Chondrocyte (in vitro differentiated cells): ENCODE measurements at regions not wholly inside any gene's neighbourhood (a gene's known extent, or its start where the extent isn't known, plus 50 kb on each side); places are given as distances from the start of the nearest gene placed in this dataset.

ENCODE experiments used
- DNase-seq: peaks from one replicate; pipeline ENCODE4 v3.0.0; 2021; ENCODE audit warnings: mixed read lengths, low spot score
- H3K27ac Mint-ChIP-seq: one replicate; pipeline ENCODE4 v1.8.0; 2021; ENCODE audit warnings: mild to moderate bottlenecking, moderate library complexity, mixed read lengths; ENCODE audit not compliant: unreplicated experiment
- H3K27me3 Mint-ChIP-seq: 2 replicates; pipeline ENCODE4 v1.8.0; 2021; ENCODE audit warnings: low read depth, mixed read lengths
- H3K36me3 Mint-ChIP-seq: 2 replicates; pipeline ENCODE4 v1.8.0; 2021; ENCODE audit warnings: low read depth, mixed read lengths
- H3K4me1 Mint-ChIP-seq: 2 replicates; pipeline ENCODE4 v1.8.0; 2021; ENCODE audit warnings: low read depth, mild to moderate bottlenecking, mixed read lengths
- H3K4me3 Mint-ChIP-seq: one replicate; pipeline ENCODE4 v1.8.0; 2021; ENCODE audit warnings: mild to moderate bottlenecking, moderate library complexity, mixed read lengths; ENCODE audit not compliant: unreplicated experiment
- H3K9me3 Mint-ChIP-seq: 2 replicates; pipeline ENCODE4 v1.8.0; 2021; ENCODE audit warnings: low read depth, mixed read lengths
- TF ChIP-seq, protein P1 (sequence below): fragments of 200-600 bp; sonication (generic); IDR thresholded peaks from 2 replicates; pipeline ENCODE4 v1.5.0; 2021; ENCODE audit warnings: antibody characterized with exemption, mild to moderate bottlenecking, moderate library complexity

DNA sequence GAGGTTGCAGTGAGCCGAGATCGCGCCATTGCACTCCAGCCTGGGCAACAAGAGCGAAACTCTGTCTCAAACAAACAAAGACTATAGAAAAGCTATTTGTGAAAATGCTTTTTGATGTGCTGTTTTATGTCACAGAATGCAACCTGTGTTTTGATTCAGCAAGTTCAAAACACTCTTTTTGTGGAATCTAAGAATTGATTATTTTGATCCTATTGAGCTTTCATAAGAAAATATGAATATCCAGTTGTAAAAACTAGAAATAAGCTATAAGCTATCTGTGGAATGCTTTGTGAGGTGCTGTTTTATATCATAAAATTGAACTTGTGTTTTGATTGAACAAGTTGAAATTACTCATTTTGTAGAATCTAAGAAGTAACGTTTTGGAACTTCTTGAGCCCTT is 110.7 kb upstream of the VPREB1 start:
- DNase-seq, result no peak
- no peak overlapping the region for H3K4me3 Mint-ChIP-seq
- H3K36me3 Mint-ChIP-seq, result no peaks in the 10 kb centered on the region
- TF ChIP-seq, protein P1, sequence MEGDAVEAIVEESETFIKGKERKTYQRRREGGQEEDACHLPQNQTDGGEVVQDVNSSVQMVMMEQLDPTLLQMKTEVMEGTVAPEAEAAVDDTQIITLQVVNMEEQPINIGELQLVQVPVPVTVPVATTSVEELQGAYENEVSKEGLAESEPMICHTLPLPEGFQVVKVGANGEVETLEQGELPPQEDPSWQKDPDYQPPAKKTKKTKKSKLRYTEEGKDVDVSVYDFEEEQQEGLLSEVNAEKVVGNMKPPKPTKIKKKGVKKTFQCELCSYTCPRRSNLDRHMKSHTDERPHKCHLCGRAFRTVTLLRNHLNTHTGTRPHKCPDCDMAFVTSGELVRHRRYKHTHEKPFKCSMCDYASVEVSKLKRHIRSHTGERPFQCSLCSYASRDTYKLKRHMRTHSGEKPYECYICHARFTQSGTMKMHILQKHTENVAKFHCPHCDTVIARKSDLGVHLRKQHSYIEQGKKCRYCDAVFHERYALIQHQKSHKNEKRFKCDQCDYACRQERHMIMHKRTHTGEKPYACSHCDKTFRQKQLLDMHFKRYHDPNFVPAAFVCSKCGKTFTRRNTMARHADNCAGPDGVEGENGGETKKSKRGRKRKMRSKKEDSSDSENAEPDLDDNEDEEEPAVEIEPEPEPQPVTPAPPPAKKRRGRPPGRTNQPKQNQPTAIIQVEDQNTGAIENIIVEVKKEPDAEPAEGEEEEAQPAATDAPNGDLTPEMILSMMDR, result no peak
- H3K27me3 Mint-ChIP-seq, result peaks cover 33% of the 10 kb centered on the region
- H3K4me1 Mint-ChIP-seq, result peaks cover 3% of the 10 kb centered on the region
- no peaks in the 10 kb centered on the region for H3K9me3 Mint-ChIP-seq
- H3K27ac Mint-ChIP-seq, result no peak overlapping the region

DNA sequence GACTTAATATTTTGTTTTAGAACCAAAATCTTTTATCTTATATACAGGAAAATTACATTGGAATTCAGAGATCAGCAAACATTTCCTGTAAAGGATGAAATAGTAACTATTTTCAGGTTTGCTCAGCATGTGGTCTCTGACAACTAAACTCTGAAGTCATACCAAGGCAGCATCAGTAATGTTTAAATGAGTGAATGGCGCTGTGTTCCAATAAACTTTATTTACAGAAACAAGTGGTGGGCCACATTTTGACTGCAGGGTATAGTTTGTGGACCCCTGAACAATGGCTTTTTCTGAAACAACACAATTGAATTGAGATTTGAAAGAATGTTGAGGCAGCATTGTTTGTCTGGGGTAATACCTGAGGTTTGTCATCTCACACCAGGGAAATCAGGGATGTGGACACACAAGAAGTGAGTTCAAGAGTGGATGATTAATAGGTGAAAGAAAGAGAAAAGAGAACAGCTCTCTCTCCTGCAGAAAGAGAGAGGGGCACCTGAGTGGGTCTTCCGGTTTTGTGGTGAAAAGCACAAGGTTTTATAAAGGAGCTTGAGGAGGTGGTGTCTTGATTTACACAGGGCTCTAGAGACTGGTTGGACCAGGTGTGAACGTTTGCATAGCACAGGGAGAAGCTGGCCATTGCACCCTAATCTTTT is 113.5 kb upstream of the VPREB1 start:
- Mint-ChIP-seq H3K4me1 (peaks cover 3% of the 10 kb centered on the region), H3K4me3 (no peak overlapping the region), H3K27me3 (peaks cover 41% of the 10 kb centered on the region), H3K27ac (no peak overlapping the region), H3K9me3 (no peaks in the 10 kb centered on the region), H3K36me3 (no peaks in the 10 kb centered on the region)
- DNase-seq, result no peak
- TF ChIP-seq, protein P1, result no peak

- Mint-ChIP-seq H3K4me3 (no peak overlapping the region), H3K36me3 (no peaks in the 10 kb centered on the region), H3K9me3 (no peaks in the 10 kb centered on the region), H3K27me3 (peaks cover 41% of the 10 kb centered on the region), H3K27ac (no peak overlapping the region), H3K4me1 (peaks cover 3% of the 10 kb centered on the region)
- TF ChIP-seq, protein P1, result no peak
- DNase-seq, result no peak
These were observed 115.2 kb upstream of the VPREB1 start for GRCh38 chr22:22129387-22129786.

- Mint-ChIP-seq H3K9me3 (no peaks in the 10 kb centered on the region), H3K27me3 (peaks cover 43% of the 10 kb centered on the region), H3K4me3 (no peak overlapping the region), H3K4me1 (peaks cover 3% of the 10 kb centered on the region), H3K36me3 (no peaks in the 10 kb centered on the region), H3K27ac (no peak overlapping the region)
- DNase-seq, result no peak
- TF ChIP-seq, protein P1, result no peak
These were observed 116.1 kb upstream of the VPREB1 start for GRCh38 chr22:22128440-22128839.

GRCh38 chr22:22127100-22127499 is 117.5 kb upstream of the VPREB1 start:
- H3K27me3 Mint-ChIP-seq, result peaks cover 54% of the 10 kb centered on the region
- no peak for DNase-seq
- H3K27ac Mint-ChIP-seq, result no peak overlapping the region
- TF ChIP-seq, protein P1, result no peak
- no peaks in the 10 kb centered on the region for H3K36me3 Mint-ChIP-seq
- no peak overlapping the region for H3K4me3 Mint-ChIP-seq
- no peaks in the 10 kb centered on the region for H3K9me3 Mint-ChIP-seq
- H3K4me1 Mint-ChIP-seq, result peaks cover 3% of the 10 kb centered on the region
